ENCODE measurements at regions not wholly inside any gene's neighbourhood (a gene's known extent, or its start where the extent isn't known, plus 50 kb on each side); places are given as distances from the start of the nearest gene placed in this dataset.

DNA sequence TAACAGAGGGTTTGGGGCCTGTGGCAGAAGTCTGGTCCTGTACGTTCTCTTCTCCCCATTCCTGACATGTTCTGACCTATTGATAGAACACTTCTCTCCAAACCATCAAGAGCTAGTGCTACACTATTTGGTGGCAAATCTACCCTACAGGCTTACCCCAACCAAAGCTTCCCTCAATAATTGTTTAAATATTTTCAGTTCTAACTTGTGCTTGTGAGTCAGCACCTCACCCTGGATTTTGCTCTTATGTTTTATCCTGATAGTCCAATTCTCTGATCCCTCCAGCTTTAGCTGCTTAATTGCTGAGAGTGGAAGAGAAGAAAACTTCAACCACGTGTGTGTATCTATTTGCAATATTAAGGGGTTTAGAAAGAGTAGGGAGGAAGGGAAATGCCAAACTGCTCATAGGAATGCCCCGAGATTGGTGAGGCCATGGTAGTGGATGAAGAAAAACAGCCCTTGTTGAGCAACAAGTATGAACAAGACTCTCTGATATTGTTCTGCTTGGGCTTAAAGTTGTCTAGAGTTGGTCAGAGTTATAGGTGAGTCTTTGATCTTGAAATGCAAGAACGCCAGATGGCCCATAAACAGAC, 67.8 kb upstream of the PARD3B start:
- TF ChIP-seq EP300 (IDR thresholded peaks at IDR 0.05), result no peak
- no peak for DNase-seq (ENCODE audit: low spot score in 2 of 2)
- WGBS, 2 donors, result 88 to 89% methylated on average over 4 of the region's 4 CpGs
- H3K27me3 ChIP-seq, result no peaks in the 10 kb centered on the region
- no peak overlapping the region for H3K27ac ChIP-seq
- H3K4me1 ChIP-seq, result peaks cover 0 to 6% (median 0%) of the 10 kb centered on the region in 4 donors
- H3K9me3 ChIP-seq, result no peaks in the 10 kb centered on the region
- H3K4me3 ChIP-seq, result no peak overlapping the region
- H3K36me3 ChIP-seq, result no peaks in the 10 kb centered on the region

DNA sequence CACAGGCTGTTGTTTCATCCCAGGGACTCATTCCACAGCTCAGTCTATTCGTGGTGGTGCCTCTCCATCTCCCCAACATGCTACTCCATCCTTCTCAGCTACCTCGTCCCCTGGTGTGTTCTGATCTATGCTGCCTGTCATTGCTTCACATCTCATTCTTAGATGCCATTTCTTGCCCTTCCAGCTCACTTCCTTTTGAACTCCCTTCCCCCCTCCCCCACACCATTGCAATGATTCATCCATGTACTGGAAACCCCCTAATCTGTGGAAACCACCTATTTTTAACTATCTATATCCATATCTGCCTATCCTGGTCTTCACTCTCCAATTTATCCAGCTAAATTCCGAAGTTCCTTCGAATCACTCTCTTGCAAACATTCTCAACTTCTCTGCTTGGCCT, 65.7 kb upstream of the PARD3B start:
- no peak overlapping the region for H3K27ac ChIP-seq
- H3K4me3 ChIP-seq, result no peak overlapping the region
- H3K9me3 ChIP-seq, result no peaks in the 10 kb centered on the region
- H3K36me3 ChIP-seq, result no peaks in the 10 kb centered on the region
- no peaks in the 10 kb centered on the region for H3K27me3 ChIP-seq
- H3K4me1 ChIP-seq, result peaks cover 0 to 6% (median 0%) of the 10 kb centered on the region in 4 donors
- no peak for DNase-seq (ENCODE audit: low spot score in 2 of 2)
- TF ChIP-seq POLR2A (IDR thresholded peaks at IDR 0.05) (no peak), EP300 (IDR thresholded peaks at IDR 0.05) (no peak)
- TF ChIP-seq, protein P1, sequence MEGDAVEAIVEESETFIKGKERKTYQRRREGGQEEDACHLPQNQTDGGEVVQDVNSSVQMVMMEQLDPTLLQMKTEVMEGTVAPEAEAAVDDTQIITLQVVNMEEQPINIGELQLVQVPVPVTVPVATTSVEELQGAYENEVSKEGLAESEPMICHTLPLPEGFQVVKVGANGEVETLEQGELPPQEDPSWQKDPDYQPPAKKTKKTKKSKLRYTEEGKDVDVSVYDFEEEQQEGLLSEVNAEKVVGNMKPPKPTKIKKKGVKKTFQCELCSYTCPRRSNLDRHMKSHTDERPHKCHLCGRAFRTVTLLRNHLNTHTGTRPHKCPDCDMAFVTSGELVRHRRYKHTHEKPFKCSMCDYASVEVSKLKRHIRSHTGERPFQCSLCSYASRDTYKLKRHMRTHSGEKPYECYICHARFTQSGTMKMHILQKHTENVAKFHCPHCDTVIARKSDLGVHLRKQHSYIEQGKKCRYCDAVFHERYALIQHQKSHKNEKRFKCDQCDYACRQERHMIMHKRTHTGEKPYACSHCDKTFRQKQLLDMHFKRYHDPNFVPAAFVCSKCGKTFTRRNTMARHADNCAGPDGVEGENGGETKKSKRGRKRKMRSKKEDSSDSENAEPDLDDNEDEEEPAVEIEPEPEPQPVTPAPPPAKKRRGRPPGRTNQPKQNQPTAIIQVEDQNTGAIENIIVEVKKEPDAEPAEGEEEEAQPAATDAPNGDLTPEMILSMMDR (IDR thresholded peaks at IDR 0.05), result no peak
- WGBS, 2 donors, result 83 to 89% methylated on average over 4 of the region's 4 CpGs

DNA sequence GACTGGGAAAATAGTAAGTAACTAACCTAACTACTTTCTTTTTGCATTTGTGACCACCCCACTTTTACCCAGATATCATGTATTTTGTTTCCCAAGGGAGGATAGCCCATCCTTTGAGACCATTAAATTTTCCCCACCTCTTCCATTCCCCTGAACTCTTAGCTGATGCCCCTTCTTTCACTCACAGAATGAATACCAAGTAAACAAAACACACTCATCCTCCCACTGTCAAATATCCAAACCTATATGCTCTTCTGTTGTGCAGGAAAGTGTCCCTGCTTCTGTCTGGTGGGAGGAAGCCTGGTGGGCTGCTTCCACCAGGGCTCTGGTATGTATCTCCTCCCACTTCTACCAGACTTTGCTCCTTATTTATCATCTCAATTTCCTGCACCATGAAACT, 64.6 kb upstream of the PARD3B start:
- no peaks in the 10 kb centered on the region for H3K27me3 ChIP-seq
- H3K27ac ChIP-seq, result no peak overlapping the region
- TF ChIP-seq EP300 (IDR thresholded peaks at IDR 0.05), result no peak
- TF ChIP-seq POLR2A (IDR thresholded peaks at IDR 0.05), result no peak
- TF ChIP-seq, protein P1 (IDR thresholded peaks at IDR 0.05), result no peak
- peaks cover 0 to 6% (median 0%) of the 10 kb centered on the region in 4 donors for H3K4me1 ChIP-seq
- no peak overlapping the region for H3K4me3 ChIP-seq
- H3K36me3 ChIP-seq, result no peaks in the 10 kb centered on the region
- no peaks in the 10 kb centered on the region for H3K9me3 ChIP-seq
- no peak for DNase-seq (ENCODE audit: low spot score in 2 of 2)

DNA sequence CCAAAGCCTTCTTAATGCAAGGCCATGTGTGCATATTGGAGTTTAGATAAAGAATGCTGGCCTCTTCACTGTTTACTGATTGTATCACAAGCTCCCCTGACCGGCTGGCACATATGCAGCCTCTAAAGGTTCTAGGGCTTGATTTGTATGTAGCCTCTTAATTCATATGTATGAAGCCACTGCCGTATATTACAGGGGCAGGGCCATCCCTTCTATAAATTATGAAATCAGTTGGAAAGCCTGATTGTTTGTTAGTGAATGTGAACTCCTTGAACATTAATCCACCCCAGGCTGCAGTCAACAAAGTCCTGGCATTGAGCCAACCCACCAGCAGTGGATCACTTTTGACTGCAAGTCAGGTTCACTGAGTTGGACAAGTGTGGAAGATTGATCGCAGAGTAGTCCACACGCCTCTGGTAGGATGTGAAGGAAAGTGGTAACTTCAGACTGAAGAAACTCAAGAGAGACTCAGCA, 61.6 kb upstream of the PARD3B start:
- no peak overlapping the region for H3K4me3 ChIP-seq
- DNase-seq (ENCODE audit: low spot score in 2 of 2), result no peak
- H3K27ac ChIP-seq, result no peak overlapping the region
- H3K9me3 ChIP-seq, result no peaks in the 10 kb centered on the region
- H3K27me3 ChIP-seq, result no peaks in the 10 kb centered on the region
- no peak for TF ChIP-seq POLR2A (IDR thresholded peaks at IDR 0.05)
- no peak for TF ChIP-seq EP300 (IDR thresholded peaks at IDR 0.05)
- TF ChIP-seq, protein P1 (IDR thresholded peaks at IDR 0.05), result no peak
- no peaks in the 10 kb centered on the region for H3K36me3 ChIP-seq
- H3K4me1 ChIP-seq, result peaks cover 0 to 9% (median 0%) of the 10 kb centered on the region in 4 donors
- WGBS, 2 donors, result 62 to 67% methylated on average over 4 of the region's 4 CpGs

DNA sequence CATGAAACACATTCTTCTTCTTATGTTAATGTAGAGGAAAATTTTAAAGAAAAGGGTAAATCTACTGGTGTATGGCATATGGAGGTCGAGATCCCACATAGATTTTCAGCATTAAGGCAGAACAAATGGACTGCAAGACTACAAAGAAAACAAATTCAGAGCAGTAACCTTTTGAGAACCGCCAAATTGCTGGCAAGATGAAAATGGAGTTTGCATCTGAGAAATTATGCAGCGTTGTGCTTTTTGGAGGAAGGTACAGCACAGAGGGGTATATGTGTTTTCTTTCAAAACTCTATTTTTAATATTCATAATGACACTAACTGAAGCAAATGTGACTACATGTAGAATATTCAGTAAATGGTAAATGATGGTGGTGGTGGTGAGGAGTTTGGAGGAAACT, 59.0 kb upstream of the PARD3B start:
- no peak for DNase-seq (ENCODE audit: low spot score in 2 of 2)
- Histone ChIP-seq H3K4me3 (no peak overlapping the region), H3K9me3 (no peaks in the 10 kb centered on the region), H3K4me1 (peaks cover 0 to 9% (median 0%) of the 10 kb centered on the region in 4 donors), H3K36me3 (no peaks in the 10 kb centered on the region), H3K27ac (no peak overlapping the region), H3K27me3 (no peaks in the 10 kb centered on the region)
- WGBS, 2 donors, result 78 to 82% methylated on average over 3 of the region's 3 CpGs
- no peak for TF ChIP-seq POLR2A (IDR thresholded peaks at IDR 0.05)
- no peak for TF ChIP-seq EP300 (IDR thresholded peaks at IDR 0.05)
- TF ChIP-seq, protein P1 (IDR thresholded peaks at IDR 0.05), result no peak
